ENCODE measurements at regions not wholly inside any gene's neighbourhood (a gene's known extent, or its start where the extent isn't known, plus 50 kb on each side); places are given as distances from the start of the nearest gene placed in this dataset.

- no peak for TF ChIP-seq CREB3L1 (IDR thresholded peaks at IDR 0.05; ENCODE audit: borderline replicate concordance, low read depth)
- peak; percentile 12; the same call in 1 of the 2 replicates for TF ChIP-seq ARID2 (IDR thresholded peaks at IDR 0.05)
These were observed 191.1 kb downstream of the TTLL2 start (continued) for GRCh38 chr6:167515873-167516507.

GRCh38 chr6:167517254-167517916 is 192.5 kb downstream of the TTLL2 start:
- H3K9ac ChIP-seq (ENCODE audit: insufficient read depth in 1 of 2, low read depth in 2 of 2, low read length in 2 of 2), result no peak overlapping the region
- no peak overlapping the region for H3K4me3 ChIP-seq
- no peak overlapping the region for H3K4me2 ChIP-seq (ENCODE audit: insufficient read depth, low read length)
- DNase-seq (ENCODE audit: extremely low read depth in 1 of 4, low spot score in 3 of 4) (no peak), FAIRE-seq (no peak), ATAC-seq (no peak)
- POLR2A ChIA-PET, result no interaction called here
- H4K20me1 ChIP-seq (replicated peaks; ENCODE audit: control insufficient read depth, insufficient read depth, low read length), result no peaks in the 10 kb centered on the region; the same call in 1 of the 2 replicates
- no peaks in the 10 kb centered on the region for H3K9me1 ChIP-seq (ENCODE audit: control insufficient read depth, insufficient read depth, low read length)
- H3K4me1 ChIP-seq (replicated peaks in 1 of 2; ENCODE audit: control insufficient read depth in 2 of 2, insufficient read depth in 2 of 2, low read length in 2 of 2), result no peaks in the 10 kb centered on the region
- CTCF ChIA-PET (ENCODE audit: low intra/inter-chr PET ratio), result no interaction called here
- H3K27me3 ChIP-seq (ENCODE audit: control insufficient read depth in 2 of 2, insufficient read depth in 2 of 2, low read length in 2 of 2), result peaks cover 15 to 29% of the 10 kb centered on the region in 2 experiments
- no peak overlapping the region for H2AFZ ChIP-seq (ENCODE audit: low read depth, low read length)
- intact Hi-C loops (cut with micrococcal nuclease) (no loop called here), in situ Hi-C loops (cut with MboI) (no loop called here)
- H3K79me2 ChIP-seq (ENCODE audit: control insufficient read depth, insufficient read depth, low read length), result no peaks in the 10 kb centered on the region
- H3K9me3 ChIP-seq (replicated peaks; ENCODE audit: control insufficient read depth, insufficient read depth, low read depth, low read length), result no peaks in the 10 kb centered on the region
- TF ChIP-seq USF1 (CRISPR knock-in tag; IDR thresholded peaks at IDR 0.05) (no peak), ESRRA (IDR thresholded peaks at IDR 0.05; ENCODE audit: borderline replicate concordance, low read depth) (no peak)
- no peak overlapping the region for H3K27ac ChIP-seq (ENCODE audit: extremely low read depth, low read depth, low read length)
- WGBS (ENCODE audit: insufficient coverage, low coverage, missing lambda C conversion rate), result 0% methylated on average over 9 of the region's 9 CpGs
- BruUV-seq (replicated peaks), result no TSS peak
- no peaks in the 10 kb centered on the region for H3K36me3 ChIP-seq (ENCODE audit: control insufficient read depth, insufficient read depth, low read length)
